Psoas muscle (tissue), 7 donors: ENCODE measurements at regions not wholly inside any gene's neighbourhood (a gene's known extent, or its start where the extent isn't known, plus 50 kb on each side); places are given as distances from the start of the nearest gene placed in this dataset.
A peak's percentile ranks its signal among the peaks of the same experiment; 100 is the strongest.

Experiments
- ATAC-seq, 4 donors: fragments of 200-7000 bp; cut with Tn5 transposase; one replicate each; pipeline ENCODE4 v1.9.1; 2020; ENCODE audit warnings: moderate library complexity in 3 of 4, mild to moderate bottlenecking in 2 of 4
- DNase-seq, 2 donors: peaks; one replicate each; pipeline ENCODE4 v3.0.0-alpha.2; 2020
- H3K27ac ChIP-seq: fragments of 200-600 bp; one replicate; pipeline ENCODE4 v1.8.0; 2022
- H3K27me3 ChIP-seq, 3 donors: fragments of 200-600 bp in 1 of 3; one replicate each; pipeline versions ENCODE4 v1.6.1 to v1.8.0; 2013 to 2022; ENCODE audit warnings: low read length in 2 of 3, mild to moderate bottlenecking in 2 of 3, moderate library complexity in 1 of 3; ENCODE audit not compliant: insufficient read depth in 3 of 3
- H3K36me3 ChIP-seq, 2 donors: fragments of 200-600 bp in 1 of 2; one replicate each; pipeline versions ENCODE4 v1.6.1 to v1.8.0; 2013 to 2022; ENCODE audit warnings: low read depth in 1 of 2, mild to moderate bottlenecking in 1 of 2, moderate library complexity in 1 of 2; ENCODE audit not compliant: insufficient read depth in 1 of 2
- H3K4me1 ChIP-seq: fragments of 200-600 bp; one replicate; pipeline ENCODE4 v1.8.0; 2022
- H3K4me3 ChIP-seq: fragments of 200-600 bp; one replicate; pipeline ENCODE4 v1.8.0; 2022; ENCODE audit warnings: mild to moderate bottlenecking
- H3K9me3 ChIP-seq: fragments of 200-600 bp; one replicate; pipeline ENCODE4 v1.8.0; 2022
- CTCF ChIP-seq: fragments of 200-600 bp; IDR thresholded peaks from one replicate; pipeline ENCODE4 v1.8.0; 2022; ENCODE audit warnings: antibody characterized with exemption
- WGBS, 3 donors: extraction: QIAGEN DNeasy Blood & Tissue Kit; methylation state at CpG; one replicate each; pipeline versions ENCODE4 v1.1.6 to v1.1.7; 2013; 5-methylcytosine and 5-hydroxymethylcytosine counted together
- intact Hi-C, 2 donors: fragments of 100-400 bp; cut with DNase I; formaldehyde crosslinking; loops; one replicate each; pipeline versions ENCODE4 v1.11.0 to v1.14.2; 2022
- donor health status: healthy with polysubstance abuse.
- donor health status: DM: no; HTN: no; CAD: no; lungs with moderate emphysema.
- donor health status: Bipolar disorder and iron deficiency.
- donor health status: healthy.
- donor health status: DM: yes; HTN: yes; CAD: no.
- donor health status: DM: no; HTN: no; CAD: no.
- donor health status: DM: yes; HTN: yes; CAD: no.

GRCh38 chr1:30402031-30402430 is 321.4 kb downstream of the MATN1 start:
- Histone ChIP-seq H3K4me1 (no peaks in the 10 kb centered on the region), H3K27me3 (no peaks in the 10 kb centered on the region), H3K9me3 (no peaks in the 10 kb centered on the region), H3K27ac (no peak overlapping the region), H3K4me3 (no peak overlapping the region), H3K36me3 (no peaks in the 10 kb centered on the region)
- WGBS, 3 donors, result 81 to 92% (median 85%) methylated on average over 2 of the region's 2 CpGs
- TF ChIP-seq CTCF, result no peak
- no peak for ATAC-seq
- DNase-seq, result no peak
- intact Hi-C loops, result no loop called here

GRCh38 chr1:30400507-30400906 is 322.9 kb downstream of the MATN1 start:
- intact Hi-C loops, result no loop called here
- TF ChIP-seq CTCF, result no peak
- ATAC-seq (no peak), DNase-seq (peak in 1 of 2 donors; percentile 25)
- H3K27me3 ChIP-seq, result no peaks in the 10 kb centered on the region
- H3K36me3 ChIP-seq, result no peaks in the 10 kb centered on the region
- H3K4me3 ChIP-seq, result no peak overlapping the region
- H3K9me3 ChIP-seq, result no peaks in the 10 kb centered on the region
- no peak overlapping the region for H3K27ac ChIP-seq
- 55 to 80% (median 76%) methylated on average over 3 to 4 of the region's 4 CpGs for WGBS, 3 donors
- no peaks in the 10 kb centered on the region for H3K4me1 ChIP-seq

GRCh38 chr1:30399026-30399425 is 324.4 kb downstream of the MATN1 start:
- DNase-seq, result peak in 1 of 2 donors; percentile 16
- Histone ChIP-seq H3K27ac (no peak overlapping the region), H3K4me3 (no peak overlapping the region), H3K27me3 (no peaks in the 10 kb centered on the region), H3K4me1 (no peaks in the 10 kb centered on the region), H3K9me3 (no peaks in the 10 kb centered on the region), H3K36me3 (no peaks in the 10 kb centered on the region)
- intact Hi-C loops, result no loop called here
- WGBS, 3 donors, result 64 to 68% (median 67%) methylated on average over 7 of the region's 7 CpGs
- no peak for ATAC-seq
- no peak for TF ChIP-seq CTCF

- no peak for TF ChIP-seq CTCF
- no peaks in the 10 kb centered on the region for H3K4me1 ChIP-seq
- no peak overlapping the region for H3K4me3 ChIP-seq
- DNase-seq, result no peak
- no peaks in the 10 kb centered on the region for H3K36me3 ChIP-seq
- whole genome bisulfite sequencing, 3 donors, result 86 to 90% (median 88%) methylated on average over 6 of the region's 6 CpGs
- no peak overlapping the region for H3K27ac ChIP-seq
- H3K9me3 ChIP-seq, result no peaks in the 10 kb centered on the region
- peaks cover 0 to 9% (median 0%) of the 10 kb centered on the region in 3 donors for H3K27me3 ChIP-seq
- intact Hi-C loops, result no loop called here
- no peak for ATAC-seq
These were observed 325.8 kb downstream of the MATN1 start for GRCh38 chr1:30397576-30397975.

GRCh38 chr1:30395631-30396030 is 327.8 kb downstream of the MATN1 start:
- ATAC-seq, result no peak
- intact Hi-C loops, result no loop called here
- no peak for TF ChIP-seq CTCF

More at GRCh38 chr1:30395631-30396030, 327.8 kb downstream of the MATN1 start:
- Histone ChIP-seq H3K4me1 (no peaks in the 10 kb centered on the region), H3K36me3 (no peaks in the 10 kb centered on the region), H3K4me3 (no peak overlapping the region), H3K27ac (no peak overlapping the region), H3K27me3 (peaks cover 0 to 9% (median 0%) of the 10 kb centered on the region in 3 donors), H3K9me3 (no peaks in the 10 kb centered on the region)
- no peak for DNase-seq
- 90 to 94% (median 91%) methylated on average over 2 of the region's 2 CpGs for WGBS, 3 donors
